Colon (tissue), 2 donors: ENCODE measurements at regions not wholly inside any gene's neighbourhood (a gene's known extent, or its start where the extent isn't known, plus 50 kb on each side); places are given as distances from the start of the nearest gene placed in this dataset.

Experiments used
- FAIRE-seq: peaks from 2 replicates; lab custom pipeline; 2012; peaks lifted over from hg19 to GRCh38; lab: Jason Lieb, UNC
- donor health status: control.
- donor health status: control.

DNA sequence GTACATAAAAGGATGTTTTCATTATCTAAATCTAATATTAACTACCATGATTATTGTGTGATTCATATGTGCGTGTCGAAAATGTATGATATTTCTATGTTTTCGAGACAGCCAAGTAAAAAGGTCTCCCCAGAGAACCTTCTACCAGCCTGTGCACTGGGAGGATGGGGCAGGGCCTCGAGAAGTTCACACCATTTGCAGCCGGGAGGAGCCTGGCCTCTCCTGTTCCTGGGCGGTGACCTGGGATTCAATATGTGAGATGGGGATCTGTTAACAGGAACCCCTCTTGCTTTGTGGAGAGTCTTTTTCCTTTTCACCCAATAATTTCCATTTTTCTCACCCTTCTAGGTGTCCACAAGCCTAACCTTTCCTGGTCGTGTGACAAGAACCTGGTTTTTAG is 189.3 kb downstream of the IPO8 start:
- FAIRE-seq = no peak

DNA sequence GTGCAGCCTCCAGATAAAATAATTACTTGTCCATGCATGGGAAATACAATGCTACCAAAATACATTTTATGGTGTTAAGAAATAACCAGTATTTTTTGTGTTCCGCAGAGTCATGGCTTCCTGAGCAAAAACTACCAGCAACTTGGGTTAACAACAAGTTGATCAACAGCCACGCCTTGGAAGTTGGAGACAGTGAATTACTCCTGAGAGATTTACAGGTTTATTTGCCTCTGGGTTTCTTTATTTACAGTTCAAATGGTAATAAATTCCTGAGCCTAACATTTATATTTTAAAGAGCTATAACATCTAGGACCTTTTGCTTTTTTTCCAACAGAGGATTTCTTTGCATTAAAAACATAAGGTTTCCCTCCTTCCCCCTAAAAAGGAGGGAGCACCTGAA is 194.0 kb downstream of the IPO8 start:
- FAIRE-seq = no peak

DNA sequence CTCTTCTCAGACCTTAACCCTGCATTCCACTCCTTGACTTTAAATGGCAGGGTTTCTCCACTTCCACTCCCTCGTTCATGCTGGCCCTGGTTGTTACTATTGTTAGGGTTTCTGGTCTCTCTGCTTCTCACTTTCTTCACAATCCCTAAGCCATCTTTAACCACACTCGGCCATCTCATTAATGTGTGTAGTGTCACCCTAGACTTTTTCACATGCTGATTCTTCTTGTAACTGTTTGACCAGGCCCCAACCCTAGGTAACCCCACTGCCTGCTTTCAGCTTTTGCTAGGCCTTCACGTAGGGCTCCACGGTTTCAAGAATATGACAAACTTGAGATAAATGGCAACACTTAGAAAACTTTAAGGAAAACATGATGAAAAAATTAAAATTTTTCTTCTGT is 195.1 kb downstream of the IPO8 start:
- FAIRE-seq = no peak

DNA sequence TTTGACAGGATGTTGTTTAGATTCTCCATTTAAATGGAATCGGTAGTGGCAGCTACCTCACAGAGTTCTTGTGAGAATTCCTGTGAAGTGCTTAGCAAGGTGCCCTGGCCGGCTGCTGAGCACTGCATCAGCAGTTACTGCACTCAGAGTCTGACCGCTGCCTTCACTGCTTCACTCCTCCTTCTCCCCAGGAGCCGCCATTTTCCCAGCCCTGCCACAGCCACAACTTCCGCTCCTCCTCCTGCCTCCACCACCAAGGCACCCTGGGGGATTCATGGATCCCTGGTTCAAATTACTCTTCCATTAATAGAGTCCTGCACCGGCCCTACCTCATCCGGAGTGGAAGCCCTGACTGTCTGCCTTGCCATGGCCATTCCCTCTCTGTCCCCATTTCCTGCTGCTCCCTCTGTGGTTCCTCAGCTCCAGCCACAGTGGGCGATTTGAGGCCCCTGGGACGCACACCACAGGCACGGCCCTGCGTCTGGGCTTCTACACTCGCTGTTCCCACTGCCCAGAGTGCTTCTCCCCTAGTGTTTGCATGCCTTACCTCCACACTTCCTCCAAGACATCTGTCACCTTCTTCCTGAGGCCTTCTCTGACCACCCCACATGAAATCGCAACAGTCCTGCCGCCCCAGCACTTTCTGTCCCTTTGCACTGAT is 210.3 kb downstream of the IPO8 start:
- FAIRE-seq = no peak

DNA sequence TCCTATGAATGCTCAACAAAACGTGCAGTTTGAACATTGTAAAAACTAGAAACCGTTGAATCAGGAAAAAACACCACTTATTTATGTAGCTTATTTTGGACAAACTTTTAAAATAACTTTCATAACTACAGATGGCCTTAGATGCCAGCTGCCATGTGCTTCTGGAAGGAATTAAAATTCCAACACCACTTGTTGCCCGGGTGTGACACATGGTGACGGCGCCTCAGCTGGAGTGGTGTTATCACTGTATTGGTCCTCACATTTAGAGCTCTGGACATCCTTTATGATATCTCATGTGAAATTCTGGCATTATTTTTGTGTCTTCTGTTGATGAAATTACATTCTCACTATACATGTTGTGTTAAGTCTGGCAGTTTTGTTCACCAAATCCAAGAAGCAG is 211.0 kb downstream of the IPO8 start:
- FAIRE-seq = no peak

DNA sequence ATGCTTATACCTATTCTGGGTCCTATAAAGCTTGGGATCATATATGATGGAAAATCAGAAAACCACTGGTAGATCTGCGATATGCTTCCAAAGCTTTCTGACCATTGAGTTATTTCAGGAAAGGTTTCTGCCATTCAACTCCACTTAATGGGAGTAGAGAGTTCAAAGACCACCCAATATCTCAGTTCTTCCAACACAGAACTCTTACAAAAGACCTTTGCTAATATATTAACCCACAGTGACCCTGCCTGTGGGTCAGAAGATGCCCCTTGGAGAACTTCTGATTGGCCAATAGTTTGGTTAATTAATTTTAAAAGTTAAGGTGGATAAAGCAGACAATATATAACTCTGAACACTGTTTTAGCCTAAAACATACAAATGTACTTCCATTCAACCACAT is 213.0 kb downstream of the IPO8 start:
- FAIRE-seq = no peak

DNA sequence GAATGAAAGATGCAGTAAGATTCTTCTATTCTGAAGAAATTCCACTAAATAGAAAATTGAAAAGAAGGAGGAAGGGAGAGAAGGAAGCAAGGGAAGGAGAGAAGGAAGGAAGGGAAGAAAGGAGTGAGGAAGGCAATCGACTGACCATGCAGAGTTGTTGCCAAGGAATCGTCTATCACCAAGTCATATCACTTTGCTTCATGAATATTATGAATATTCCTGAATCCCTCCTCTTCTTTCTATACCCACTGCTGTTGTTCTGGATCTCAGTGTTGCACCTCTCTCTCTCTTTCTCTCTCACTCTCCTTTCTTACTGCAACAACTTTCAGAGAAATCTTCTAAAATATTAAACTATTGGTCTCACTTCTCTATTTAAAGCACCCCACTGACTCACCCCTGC is 222.4 kb downstream of the IPO8 start:
- FAIRE-seq = no peak

DNA sequence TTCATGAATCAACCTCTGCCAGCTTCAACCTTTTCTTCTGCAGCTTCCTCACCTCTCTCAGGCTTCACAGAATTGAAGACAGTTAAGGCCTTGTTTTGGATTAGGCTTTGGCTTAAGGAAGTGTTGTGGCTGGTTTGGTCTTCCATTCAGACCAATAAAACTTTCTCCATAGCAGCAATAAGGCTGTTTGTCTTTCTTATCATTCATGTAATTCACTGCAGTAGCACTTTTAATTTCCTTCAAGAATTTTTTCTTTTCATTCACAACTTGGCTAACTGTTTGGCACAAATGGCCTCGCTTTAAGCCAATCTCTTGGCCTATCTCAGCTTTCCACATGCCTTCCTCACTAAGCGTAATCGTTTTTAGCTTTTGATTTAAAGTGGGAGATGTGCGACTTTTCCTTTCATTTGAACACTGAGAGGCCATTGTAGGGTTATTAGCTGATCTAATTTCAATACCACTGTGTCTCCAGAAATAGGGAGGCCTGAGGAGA is 229.5 kb downstream of the IPO8 start:
- no peak for FAIRE-seq

DNA sequence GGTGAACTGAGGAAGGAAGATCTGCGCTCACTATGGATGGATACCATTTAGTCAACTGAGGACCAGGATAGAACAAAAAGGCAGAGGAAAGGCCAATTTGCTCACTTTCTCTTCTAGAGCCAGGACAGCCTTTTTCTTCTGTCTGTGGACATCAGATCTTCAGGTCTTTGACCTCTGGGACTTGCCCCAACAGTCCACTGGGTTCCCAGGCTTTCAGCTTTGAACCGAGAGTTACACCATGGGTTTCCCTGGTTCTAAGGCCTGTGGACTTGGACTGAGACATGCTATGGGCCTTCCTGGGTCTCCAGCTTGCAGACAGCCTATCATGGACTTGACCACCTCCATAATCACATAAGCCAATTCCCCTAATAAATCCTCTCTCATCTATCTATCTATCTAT is 232.0 kb downstream of the IPO8 start:
- FAIRE-seq = no peak

DNA sequence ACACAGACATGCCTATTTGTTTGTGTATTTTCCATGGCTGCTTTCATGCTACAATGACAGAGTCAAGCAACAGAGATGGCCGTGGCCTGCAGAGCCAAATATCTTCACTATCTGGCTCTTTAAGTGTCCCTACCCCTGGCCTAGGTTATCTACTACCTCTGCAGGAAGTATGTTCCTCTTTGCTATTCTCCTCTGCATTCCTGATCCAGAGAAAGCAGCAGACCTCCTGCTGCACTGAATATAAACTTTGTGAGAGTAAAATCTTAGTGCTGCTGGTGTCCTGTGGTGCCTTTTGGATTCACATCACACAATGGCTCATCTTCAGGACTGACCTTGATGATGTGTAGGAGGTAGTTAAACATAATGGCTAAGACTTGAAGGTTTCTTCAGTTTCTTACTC is 233.4 kb downstream of the IPO8 start:
- no peak for FAIRE-seq

DNA sequence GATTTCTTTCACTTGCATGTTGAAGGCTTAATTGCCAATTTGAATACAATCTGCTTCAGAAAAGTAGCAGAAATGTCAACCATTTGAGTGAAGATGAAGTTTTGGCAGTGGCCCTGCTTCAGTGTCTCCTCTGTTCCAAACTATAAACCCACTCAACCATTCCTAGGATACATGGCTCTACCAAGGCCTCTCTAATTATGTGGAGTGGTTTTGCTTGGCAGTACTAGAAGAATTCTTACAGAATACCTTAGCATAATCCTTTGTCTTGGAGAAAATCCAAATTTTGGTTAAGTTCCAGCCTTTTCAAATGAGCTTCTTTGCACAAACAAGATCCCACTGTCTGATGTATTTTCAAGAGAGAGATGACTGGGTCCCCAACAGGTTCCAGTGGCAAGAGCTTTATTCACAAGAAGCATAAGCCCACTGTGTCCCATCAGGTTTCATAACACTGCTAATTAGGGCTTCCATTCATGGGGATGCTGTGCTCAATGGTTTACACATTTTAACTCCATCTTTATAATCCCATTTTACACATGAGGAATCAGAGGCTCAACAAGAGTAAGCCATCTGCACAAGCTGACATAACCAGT is 234.5 kb downstream of the IPO8 start:
- no peak for FAIRE-seq

DNA sequence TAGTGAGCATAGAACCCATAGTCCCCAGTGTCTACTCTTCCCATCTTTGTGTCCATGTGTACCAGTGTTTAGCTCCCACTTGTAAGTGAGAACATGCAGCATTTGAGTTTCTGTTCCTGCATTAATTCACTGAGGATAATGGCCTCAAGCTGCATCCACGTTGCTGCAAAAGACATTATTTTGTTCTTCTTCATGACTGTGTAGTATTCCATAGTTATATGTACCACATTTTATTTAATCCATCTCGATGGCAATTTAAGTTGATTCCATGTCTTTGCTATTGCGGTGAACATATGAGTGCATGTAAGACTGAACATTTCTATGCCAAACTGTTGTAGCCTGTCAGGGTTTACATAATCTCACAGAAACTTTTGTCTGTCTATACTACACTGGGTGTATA is 237.2 kb downstream of the IPO8 start:
- FAIRE-seq = no peak

DNA sequence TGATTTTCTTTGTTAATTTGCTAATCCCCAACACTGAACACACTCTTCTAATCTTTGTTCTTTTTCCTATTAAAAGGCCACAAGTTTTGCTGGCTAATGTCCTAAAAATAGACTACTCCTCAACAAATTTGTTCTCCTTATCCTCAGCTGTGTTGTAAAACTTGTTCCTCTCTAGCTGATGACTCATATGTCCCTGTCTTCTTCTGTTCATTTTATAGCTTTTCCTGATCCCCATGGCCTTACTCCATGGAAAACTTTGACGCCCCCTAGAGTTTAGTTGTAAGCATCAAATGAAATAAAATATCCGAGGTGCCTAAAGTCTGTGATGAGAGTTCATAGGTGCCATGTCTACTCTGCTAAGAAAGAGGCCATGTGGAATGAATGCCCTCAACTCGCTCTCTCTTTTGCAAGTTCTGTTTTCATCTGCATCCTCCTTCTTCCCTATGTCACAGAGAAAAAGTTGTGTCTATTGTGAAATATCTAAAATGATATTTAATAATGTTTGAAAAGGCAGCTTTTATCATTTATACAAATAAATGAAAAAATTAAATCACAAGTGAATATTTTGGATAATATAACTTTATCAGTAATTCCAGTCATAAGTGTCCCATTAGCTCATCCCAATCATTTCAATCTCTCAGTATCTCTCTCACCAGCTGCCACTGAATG is 237.9 kb downstream of the IPO8 start:
- no peak for FAIRE-seq

DNA sequence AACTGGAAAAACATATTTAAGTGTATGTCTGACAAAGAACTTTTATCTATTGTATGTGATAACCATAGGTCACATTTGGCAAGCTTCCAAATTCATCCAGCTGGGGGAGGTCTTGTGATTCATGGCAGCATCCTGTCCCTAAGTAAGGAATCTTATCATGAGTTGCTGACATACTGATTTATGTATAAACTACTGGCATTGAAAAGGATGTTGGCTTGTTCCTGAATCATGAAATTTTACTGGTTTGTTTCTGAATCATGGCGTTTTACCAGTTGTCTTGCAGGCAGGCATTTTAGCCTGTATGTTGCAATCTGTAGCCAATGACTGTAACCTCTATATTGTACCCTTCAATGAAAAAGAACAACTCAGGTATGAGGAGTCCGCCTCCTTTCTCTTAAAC is 244.8 kb downstream of the IPO8 start:
- no peak for FAIRE-seq

DNA sequence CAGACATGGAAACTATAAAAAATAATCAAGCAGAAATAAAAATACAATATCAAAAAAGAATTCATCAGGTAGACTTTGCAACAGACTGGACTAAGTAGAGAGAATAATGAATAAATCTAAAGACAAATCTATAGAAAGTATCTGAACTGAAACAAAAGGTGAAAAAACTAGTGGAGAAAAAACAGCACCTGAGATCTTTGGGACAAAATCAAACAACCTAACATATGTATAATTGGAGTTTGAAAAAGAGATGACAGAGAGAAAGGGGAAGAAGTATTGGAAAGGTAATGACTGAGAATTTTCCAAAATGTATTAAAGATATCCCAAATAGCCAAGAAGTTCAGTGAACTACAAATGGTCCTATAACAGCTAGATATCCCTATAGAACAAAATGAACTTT is 245.4 kb downstream of the IPO8 start:
- FAIRE-seq = no peak

DNA sequence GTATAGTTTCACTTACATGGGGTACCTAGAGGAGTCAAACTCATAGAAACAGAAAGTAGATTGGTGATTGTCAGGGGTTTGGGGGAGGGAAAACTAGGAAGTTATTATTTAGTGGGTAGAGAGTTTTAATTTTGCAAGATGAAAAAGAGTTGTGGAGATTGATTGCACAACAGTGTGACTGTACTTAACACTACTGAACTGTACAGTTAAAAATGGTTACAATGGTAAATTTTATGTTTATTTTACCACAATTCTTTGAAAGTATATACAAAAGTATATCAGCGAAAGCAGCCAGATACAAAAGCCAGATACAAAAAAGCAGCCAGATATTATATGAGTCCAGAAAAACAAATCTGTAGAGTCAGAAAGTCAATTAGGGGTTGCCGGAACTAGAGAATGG is 247.6 kb downstream of the IPO8 start:
- no peak for FAIRE-seq

DNA sequence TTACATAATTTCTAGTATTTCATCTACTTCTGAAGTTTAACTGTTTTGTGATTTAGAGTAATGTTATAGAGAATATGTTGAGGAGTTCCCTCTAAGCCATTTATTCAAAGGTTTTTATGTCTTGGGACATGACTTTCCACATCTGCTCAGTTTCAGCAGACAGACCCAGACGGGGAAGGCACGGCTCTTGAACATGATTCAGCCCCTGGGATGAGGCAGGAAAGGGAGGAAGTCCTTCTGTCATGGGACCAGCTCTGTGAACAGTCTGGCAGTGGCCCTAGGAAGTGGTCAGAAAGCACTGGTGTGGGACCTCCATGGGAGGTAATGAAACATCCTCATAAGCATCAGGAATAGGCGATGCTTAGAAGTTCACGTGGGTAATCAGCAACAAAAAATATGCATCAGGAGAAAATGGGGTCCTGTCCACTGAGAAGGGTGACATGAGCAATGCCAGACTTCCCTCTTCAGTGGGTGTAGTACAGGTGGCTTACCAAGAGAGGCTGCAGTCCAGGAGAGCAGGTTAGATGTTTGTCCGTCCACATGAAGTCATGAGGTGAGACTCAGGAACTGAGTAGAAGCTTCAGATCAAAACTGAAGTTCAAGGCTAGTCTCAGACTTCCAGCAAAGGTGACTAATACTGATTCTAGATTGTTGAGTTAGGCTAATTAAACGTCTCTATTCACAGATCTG is 248.5 kb downstream of the IPO8 start:
- no peak for FAIRE-seq

DNA sequence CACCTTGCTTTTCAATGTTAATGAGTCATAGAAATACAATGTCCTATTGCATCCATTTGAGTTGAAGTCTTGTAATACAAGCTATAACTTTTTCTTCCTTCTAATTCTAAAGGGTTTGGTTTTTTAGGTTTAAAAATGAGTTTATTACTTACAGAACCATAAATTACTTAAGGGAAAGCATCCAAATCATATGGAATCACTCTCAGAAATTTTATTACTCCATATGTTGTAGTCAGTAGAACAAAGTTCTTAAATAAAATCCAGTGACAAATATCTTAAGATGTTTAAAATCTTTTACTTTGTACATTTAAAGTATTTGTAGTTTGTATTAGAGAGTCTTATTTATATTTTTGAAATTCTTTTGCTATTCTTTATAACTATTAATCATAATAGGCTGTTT is 253.2 kb downstream of the IPO8 start:
- FAIRE-seq = no peak

DNA sequence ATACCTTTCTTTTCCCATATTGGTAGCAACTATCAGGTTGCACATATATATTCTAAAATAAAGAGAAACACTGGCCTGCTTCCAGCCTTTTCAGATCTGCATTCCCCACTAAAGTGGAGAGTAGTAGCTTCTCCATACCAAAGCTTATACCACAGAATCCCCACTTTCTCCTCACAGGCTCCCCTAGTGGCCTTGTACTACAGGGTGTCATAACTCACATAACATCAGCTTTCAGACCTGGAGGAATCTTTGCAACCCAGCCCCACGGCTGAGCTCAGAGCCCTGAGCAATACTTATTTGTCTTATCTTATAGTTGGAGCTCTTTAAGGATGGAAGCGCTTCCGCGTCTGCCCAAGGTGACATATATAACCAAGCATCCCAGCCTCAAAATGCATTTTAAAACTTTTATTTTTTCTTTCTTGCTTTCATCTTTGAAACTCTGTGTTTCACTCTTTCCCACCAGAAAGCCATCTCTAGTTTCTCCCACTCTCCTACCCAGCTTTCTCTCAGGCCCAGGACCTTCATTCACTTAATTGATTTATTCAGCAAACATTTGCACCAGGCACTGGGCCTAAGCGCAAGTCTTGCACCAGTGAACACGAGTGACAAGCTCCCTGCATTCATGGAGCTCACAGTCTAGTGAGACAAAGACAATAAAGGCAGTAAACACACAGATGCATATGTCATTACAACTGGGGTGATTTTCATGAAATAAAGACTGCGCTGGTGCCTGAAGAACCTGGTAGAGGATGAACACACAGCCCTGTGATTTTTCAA is 254.7 kb downstream of the IPO8 start:
- no peak for FAIRE-seq

DNA sequence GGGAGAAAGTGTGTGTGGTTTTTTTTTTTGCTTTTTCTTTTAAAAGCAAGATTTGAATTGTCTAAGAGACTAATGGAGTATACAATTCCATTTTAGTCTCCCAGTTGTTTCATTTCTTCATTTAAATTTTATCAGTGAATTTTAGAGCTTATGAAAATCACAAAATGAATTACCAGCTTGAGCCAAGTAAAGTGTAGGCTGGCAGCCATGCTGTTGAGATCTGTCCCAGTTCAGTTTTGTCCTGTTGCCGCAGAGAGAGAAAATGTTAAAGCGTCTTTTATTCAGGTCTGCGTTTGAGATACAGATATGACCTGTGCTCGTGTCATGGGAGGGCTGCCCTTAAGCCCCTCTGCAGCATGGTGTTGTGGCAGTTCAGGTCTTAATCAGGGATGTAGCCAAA is 256.5 kb downstream of the IPO8 start:
- no peak for FAIRE-seq

DNA sequence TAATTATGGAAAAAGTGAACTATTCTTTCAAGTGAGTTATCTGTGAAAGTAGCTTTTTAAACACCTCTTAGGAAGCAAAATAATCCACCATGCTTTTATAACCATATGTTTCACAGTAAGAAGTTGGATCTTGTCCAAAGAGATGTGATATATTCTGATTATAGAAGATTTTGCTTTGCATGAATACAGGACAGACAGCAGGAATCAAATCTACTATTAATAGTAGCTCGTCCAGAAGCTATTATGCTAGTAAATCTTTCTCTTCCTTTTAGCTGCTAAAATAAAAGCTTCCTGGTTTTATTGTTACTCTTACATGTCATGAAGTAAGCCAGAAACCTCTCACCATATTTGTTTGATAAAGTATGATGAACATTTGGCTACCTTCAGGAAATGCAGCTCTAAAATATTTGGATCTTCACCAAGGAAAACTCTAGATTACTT is 257.0 kb downstream of the IPO8 start:
- no peak for FAIRE-seq

DNA sequence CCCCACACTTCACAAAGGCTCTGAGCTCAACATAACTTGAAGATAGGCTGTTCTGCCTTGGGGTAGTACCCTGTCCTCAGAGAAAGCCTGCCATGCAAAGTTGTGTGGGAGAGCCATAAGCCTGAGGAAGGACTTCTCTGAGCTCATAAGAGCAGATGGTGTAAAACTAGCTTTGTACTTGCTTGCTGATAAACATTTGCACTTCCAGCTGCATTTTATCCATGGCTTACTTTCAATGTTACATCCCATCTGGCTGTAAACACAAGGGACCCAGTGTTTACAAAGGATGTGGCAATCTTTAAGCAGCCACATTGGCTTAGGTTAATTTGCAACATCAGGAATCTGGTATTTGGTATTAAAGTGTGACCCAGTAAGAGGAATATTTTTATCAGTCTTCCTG is 258.1 kb downstream of the IPO8 start:
- no peak for FAIRE-seq
